PC-3 (cell line): ENCODE measurements at regions not wholly inside any gene's neighbourhood (a gene's known extent, or its start where the extent isn't known, plus 50 kb on each side); places are given as distances from the start of the nearest gene placed in this dataset.

Experiments
- ATAC-seq: fragments of 200-7000 bp; cut with Tn5 transposase; 2 replicates; pipeline ENCODE4 v1.9.1; 2020; ENCODE audit warnings: mild to moderate bottlenecking, moderate library complexity
- BruUV-seq: library from RNA; stranded (reverse); fragments of 400-500 nt; replicated peaks from 2 replicates; lab custom pipeline; 2021; lab: Mats Ljungman, UMichigan
- CTCF ChIA-PET: fragments of 300-600 bp; sonication (Branson Sonifier 250); formaldehyde crosslinking; loops from one replicate; lab custom pipeline; 2022; ENCODE audit warnings: antibody characterized with exemption; lab: Charles Lee
- POLR2A ChIA-PET: fragments of 300-600 bp; sonication (Branson Sonifier 250); formaldehyde crosslinking; loops from one replicate; lab custom pipeline; 2022; ENCODE audit warnings: antibody characterized with exemption; ENCODE audit not compliant: unreplicated experiment; lab: Charles Lee
- DNase-seq: peaks from one replicate; pipeline ENCODE4 v3.0.0-alpha.2; 2015
- H2AFZ ChIP-seq: fragments of 300-600 bp; sonication (generic); 2 replicates; pipeline ENCODE4 v1.6.0; 2016; ENCODE audit warnings: antibody characterized with exemption, low read length
- H3F3A ChIP-seq: fragments of 300-600 bp; sonication (generic); one replicate; pipeline ENCODE4 v1.6.0; 2017; ENCODE audit warnings: antibody characterized with exemption, low read length, control low read depth, mild to moderate bottlenecking; ENCODE audit not compliant: unreplicated experiment
- H3K27ac ChIP-seq: fragments of 300-600 bp; sonication (generic); 2 replicates; pipeline ENCODE4 v1.5.1; 2016; ENCODE audit warnings: mild to moderate bottlenecking, low read length
- H3K27me3 ChIP-seq: fragments of 300-600 bp; sonication (generic); 2 replicates; pipeline ENCODE4 v1.6.1; 2016; ENCODE audit warnings: low read length, mixed read lengths
- H3K36me3 ChIP-seq: fragments of 300-600 bp; sonication (generic); 2 replicates; pipeline ENCODE4 v1.6.1; 2016; ENCODE audit warnings: low read depth, mixed run types, low read length, mixed read lengths
- H3K4me1 ChIP-seq: fragments of 300-600 bp; sonication (generic); 2 replicates; pipeline ENCODE4 v1.5.1; 2016; ENCODE audit warnings: low read length; ENCODE audit not compliant: insufficient read depth
- H3K4me2 ChIP-seq: fragments of 300-600 bp; sonication (generic); 2 replicates; pipeline ENCODE4 v1.6.0; 2016; ENCODE audit warnings: low read length
- H3K4me3 ChIP-seq: fragments of 300-600 bp; sonication (generic); 2 replicates; pipeline ENCODE4 v1.5.1; 2016; ENCODE audit warnings: mild to moderate bottlenecking, low read length, mixed read lengths
- H3K79me2 ChIP-seq: fragments of 300-600 bp; sonication (generic); 2 replicates; pipeline ENCODE4 v1.6.1; 2017; ENCODE audit warnings: low read length, mixed read lengths
- H3K9ac ChIP-seq: fragments of 300-600 bp; sonication (generic); 2 replicates; pipeline ENCODE4 v1.6.0; 2016; ENCODE audit warnings: mild to moderate bottlenecking, low read length
- H3K9me2 ChIP-seq: fragments of 300-600 bp; sonication (generic); replicated peaks from 2 replicates; pipeline ENCODE4 v1.6.1; 2016; ENCODE audit warnings: mixed run types, low read length, mixed read lengths
- H3K9me3 ChIP-seq: fragments of 300-600 bp; sonication (generic); 2 replicates; pipeline ENCODE4 v1.6.1; 2016; ENCODE audit warnings: low read length, mixed read lengths
- H4K20me1 ChIP-seq: fragments of 300-600 bp; sonication (generic); 2 replicates; pipeline ENCODE4 v1.6.1; 2016; ENCODE audit warnings: low read length, mixed read lengths
- EZH2 ChIP-seq: fragments of 300-600 bp; sonication (generic); IDR thresholded peaks from one replicate; pipeline ENCODE4 v1.6.1; 2017; ENCODE audit warnings: antibody characterized with exemption, mild to moderate bottlenecking, low read length; ENCODE audit not compliant: unreplicated experiment
- EZH2phosphoT487 ChIP-seq: fragments of 300-600 bp; sonication (generic); IDR thresholded peaks from 2 replicates; pipeline ENCODE4 v1.6.1; 2018; ENCODE audit warnings: mild to moderate bottlenecking, antibody characterized with exemption, low read length, borderline replicate concordance
- intact Hi-C: fragments of 100-400 bp; cut with micrococcal nuclease; formaldehyde crosslinking; loops from 2 replicates; pipeline ENCODE4 v1.9.0; 2023
- TF ChIP-seq, protein P1 (sequence below): fragments of 300-600 bp; sonication (generic); conservative IDR thresholded peaks from 2 replicates; pipeline ENCODE4 v1.5.1; 2017; ENCODE audit warnings: antibody characterized with exemption, low read depth, mild to moderate bottlenecking, low read length

DNA sequence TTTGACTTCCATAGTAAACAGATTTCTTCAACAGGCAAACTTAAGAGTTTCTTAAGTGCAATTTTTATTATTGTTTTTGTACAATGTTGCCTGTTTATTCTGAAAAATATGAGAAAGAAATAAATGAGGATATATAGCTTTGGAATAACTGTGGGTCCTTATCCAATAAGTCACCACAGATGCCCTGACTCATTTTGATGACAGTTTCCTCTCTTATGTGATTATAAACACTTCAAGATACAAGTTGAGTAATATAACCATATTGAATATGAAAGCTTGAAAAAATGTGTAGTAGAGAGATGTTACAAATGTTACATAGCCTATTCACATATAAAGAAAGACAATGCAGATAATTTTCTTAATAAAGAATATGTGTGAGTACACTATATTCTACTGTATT, 931.6 kb downstream of the RAPGEF2 start:
- ChIA-PET POLR2A (no interaction called here), CTCF (no interaction called here)
- Histone ChIP-seq H3F3A (no peaks in the 10 kb centered on the region), H3K4me2 (no peak overlapping the region), H3K4me3 (no peak overlapping the region), H3K9ac (no peak overlapping the region), H3K27ac (no peak overlapping the region), H3K36me3 (no peaks in the 10 kb centered on the region), H3K4me1 (no peaks in the 10 kb centered on the region), H3K79me2 (no peaks in the 10 kb centered on the region), H3K9me2 (no peaks in the 10 kb centered on the region), H2AFZ (no peak overlapping the region), H3K27me3 (no peaks in the 10 kb centered on the region), H3K9me3 (no peaks in the 10 kb centered on the region), H4K20me1 (no peaks in the 10 kb centered on the region)
- intact Hi-C loops = no loop called here
- TF ChIP-seq EZH2 = no peak
- TF ChIP-seq, protein P1, sequence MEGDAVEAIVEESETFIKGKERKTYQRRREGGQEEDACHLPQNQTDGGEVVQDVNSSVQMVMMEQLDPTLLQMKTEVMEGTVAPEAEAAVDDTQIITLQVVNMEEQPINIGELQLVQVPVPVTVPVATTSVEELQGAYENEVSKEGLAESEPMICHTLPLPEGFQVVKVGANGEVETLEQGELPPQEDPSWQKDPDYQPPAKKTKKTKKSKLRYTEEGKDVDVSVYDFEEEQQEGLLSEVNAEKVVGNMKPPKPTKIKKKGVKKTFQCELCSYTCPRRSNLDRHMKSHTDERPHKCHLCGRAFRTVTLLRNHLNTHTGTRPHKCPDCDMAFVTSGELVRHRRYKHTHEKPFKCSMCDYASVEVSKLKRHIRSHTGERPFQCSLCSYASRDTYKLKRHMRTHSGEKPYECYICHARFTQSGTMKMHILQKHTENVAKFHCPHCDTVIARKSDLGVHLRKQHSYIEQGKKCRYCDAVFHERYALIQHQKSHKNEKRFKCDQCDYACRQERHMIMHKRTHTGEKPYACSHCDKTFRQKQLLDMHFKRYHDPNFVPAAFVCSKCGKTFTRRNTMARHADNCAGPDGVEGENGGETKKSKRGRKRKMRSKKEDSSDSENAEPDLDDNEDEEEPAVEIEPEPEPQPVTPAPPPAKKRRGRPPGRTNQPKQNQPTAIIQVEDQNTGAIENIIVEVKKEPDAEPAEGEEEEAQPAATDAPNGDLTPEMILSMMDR = no peak
- TF ChIP-seq EZH2phosphoT487 = no peak
- BruUV-seq = no TSS peak
- no peak for DNase-seq
- ATAC-seq = no peak

DNA sequence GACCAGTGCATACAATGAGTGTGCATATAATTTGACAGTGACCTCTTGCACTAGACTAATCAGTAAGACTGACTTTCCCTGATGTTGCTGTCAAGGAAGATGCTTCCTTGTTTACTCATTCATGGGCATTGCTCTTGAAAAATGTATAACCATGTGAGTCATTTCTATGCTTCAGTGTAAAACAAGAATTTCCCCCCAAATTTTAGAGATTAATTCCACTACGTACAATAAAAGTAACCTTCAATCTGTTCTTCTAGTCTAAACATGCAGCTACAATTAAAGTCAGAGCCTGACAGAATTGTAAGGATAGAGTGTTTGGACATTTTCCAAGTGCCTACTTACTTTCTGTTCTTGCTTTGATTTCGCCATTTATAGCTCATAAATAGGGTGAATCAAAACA, 935.7 kb downstream of the RAPGEF2 start:
- H3K9me3 ChIP-seq = no peaks in the 10 kb centered on the region
- H4K20me1 ChIP-seq = no peaks in the 10 kb centered on the region
- ATAC-seq = peak; percentile 59
- ChIA-PET POLR2A (no interaction called here), CTCF (no interaction called here)
- no peak overlapping the region for H3K9ac ChIP-seq
- H2AFZ ChIP-seq = no peak overlapping the region
- H3K36me3 ChIP-seq = no peaks in the 10 kb centered on the region
- H3F3A ChIP-seq = no peaks in the 10 kb centered on the region
- no peak overlapping the region for H3K4me3 ChIP-seq
- intact Hi-C loops = no loop called here
- no peaks in the 10 kb centered on the region for H3K9me2 ChIP-seq
- no peak overlapping the region for H3K4me2 ChIP-seq
- DNase-seq = peak; percentile 32
- H3K79me2 ChIP-seq = no peaks in the 10 kb centered on the region
- no TSS peak for BruUV-seq
- H3K27ac ChIP-seq = no peak overlapping the region
- H3K27me3 ChIP-seq = no peaks in the 10 kb centered on the region
- H3K4me1 ChIP-seq = no peaks in the 10 kb centered on the region
- TF ChIP-seq EZH2 (no peak), EZH2phosphoT487 (no peak)
- TF ChIP-seq, protein P1 = no peak

DNA sequence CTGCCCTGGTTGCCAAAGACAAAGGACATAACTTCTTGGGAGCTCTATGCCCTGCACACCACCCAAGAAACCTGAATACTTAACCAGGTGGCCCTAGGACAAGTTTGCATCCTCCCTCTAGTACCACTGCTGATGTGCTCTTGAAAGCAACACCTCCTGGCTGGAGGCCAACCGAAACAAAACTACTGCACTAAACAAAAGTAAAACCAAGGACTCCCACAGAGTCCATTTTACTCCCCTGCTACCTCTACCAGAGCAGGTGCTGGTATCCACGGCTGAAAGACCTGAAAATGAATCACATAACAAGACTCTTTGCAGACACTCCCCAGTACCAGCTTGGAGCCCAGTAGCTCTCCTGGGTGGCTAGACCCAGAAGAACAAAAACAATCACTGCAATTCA, 941.8 kb downstream of the RAPGEF2 start:
- Histone ChIP-seq H3K36me3 (no peaks in the 10 kb centered on the region), H2AFZ (no peak overlapping the region), H3K4me2 (no peak overlapping the region), H3K9me2 (no peaks in the 10 kb centered on the region), H3K27ac (no peak overlapping the region), H3K4me1 (no peaks in the 10 kb centered on the region), H3F3A (no peaks in the 10 kb centered on the region), H3K9me3 (no peaks in the 10 kb centered on the region), H3K9ac (no peak overlapping the region), H3K79me2 (no peaks in the 10 kb centered on the region), H3K4me3 (no peak overlapping the region), H3K27me3 (no peaks in the 10 kb centered on the region), H4K20me1 (no peaks in the 10 kb centered on the region)
- ChIA-PET POLR2A (no interaction called here), CTCF (no interaction called here)
- BruUV-seq = no TSS peak
- ATAC-seq = no peak
- intact Hi-C loops = no loop called here
- TF ChIP-seq, protein P1 = no peak
- no peak for TF ChIP-seq EZH2phosphoT487
- TF ChIP-seq EZH2 = no peak
- DNase-seq = no peak
